HEK293 (cell line): ENCODE measurements at regions not wholly inside any gene's neighbourhood (a gene's known extent, or its start where the extent isn't known, plus 50 kb on each side); places are given as distances from the start of the nearest gene placed in this dataset.

Experiments used
- CTCF ChIA-PET: fragments of 350-600 bp; formaldehyde crosslinking; extraction: SDS; loops from one replicate; lab custom pipeline; 2021; ENCODE audit warnings: antibody characterized with exemption; lab: Yijun Ruan, JAX
- POLR2A ChIA-PET: fragments of 300-600 bp; formaldehyde crosslinking; extraction: SDS; loops from one replicate; lab custom pipeline; 2020; ENCODE audit warnings: antibody characterized with exemption, inconsistent platforms; lab: Yijun Ruan, JAX
- H3K27ac ChIP-seq: fragments of 200-500 bp; sonication (Bioruptor generic); 2 replicates; pipeline ENCODE4 v1.5.1; 2014; ENCODE audit warnings: low read depth, low read length, control low read depth, inconsistent platforms; ENCODE audit errors: extremely low read depth
- H3K36me3 ChIP-seq, 2 experiments: fragments of 200-500 bp in 1 of 2; sonication (Bioruptor generic) in 1 of 2; 1 replicate in 1 of 2; 2 replicates in 1 of 2; pipeline ENCODE4 v1.5.1; 2014 to 2017; ENCODE audit warnings: inconsistent platforms in 2 of 2, low read length in 2 of 2; ENCODE audit not compliant: control insufficient read depth in 2 of 2, insufficient read depth in 1 of 2
- H3K4me1 ChIP-seq: fragments of 200-500 bp; sonication (Bioruptor generic); 2 replicates; pipeline ENCODE4 v1.5.1; 2014; ENCODE audit warnings: mild to moderate bottlenecking, low read length, inconsistent platforms; ENCODE audit not compliant: control insufficient read depth, insufficient read depth
- H3K4me3 ChIP-seq: 2 replicates; pipeline ENCODE4 v1.5.1; 2011; ENCODE audit warnings: low read depth, mild to moderate bottlenecking, control low read depth, low read length, moderate library complexity
- H3K9me3 ChIP-seq: fragments of 200-500 bp; sonication (Bioruptor generic); 2 replicates; pipeline ENCODE4 v1.5.1; 2014; ENCODE audit warnings: low read depth, low read length, inconsistent platforms; ENCODE audit not compliant: control insufficient read depth, insufficient read depth
- GLI2 ChIP-seq: fragments of 450-650 bp; formaldehyde crosslinking; IDR thresholded peaks from 2 replicates; pipeline ENCODE4; 2017; ENCODE audit warnings: missing biosample characterization, missing genetic modification characterization, low read depth, borderline replicate concordance
- GLI4 ChIP-seq: fragments of 450-650 bp; formaldehyde crosslinking; IDR thresholded peaks from 2 replicates; pipeline ENCODE4 v1.5.1; 2016; ENCODE audit warnings: missing biosample characterization, missing genetic modification characterization
- PATZ1 ChIP-seq: fragments of 450-650 bp; formaldehyde crosslinking; IDR thresholded peaks from 2 replicates; pipeline ENCODE4 v1.5.1; 2016; ENCODE audit warnings: missing biosample characterization, missing genetic modification characterization
- ZNF114 ChIP-seq: fragments of 450-650 bp; formaldehyde crosslinking; IDR thresholded peaks from 2 replicates; pipeline ENCODE4 v1.5.0; 2017; ENCODE audit warnings: missing biosample characterization, missing genetic modification characterization
- ZNF140 ChIP-seq: fragments of 450-650 bp; formaldehyde crosslinking; IDR thresholded peaks from 2 replicates; pipeline ENCODE4 v1.5.1; 2016; ENCODE audit warnings: missing biosample characterization, missing genetic modification characterization
- ZNF19 ChIP-seq: fragments of 450-650 bp; formaldehyde crosslinking; IDR thresholded peaks from 2 replicates; pipeline ENCODE4; 2016; ENCODE audit warnings: missing biosample characterization, missing genetic modification characterization, low read depth
- ZNF2 ChIP-seq: fragments of 450-650 bp; formaldehyde crosslinking; IDR thresholded peaks from 2 replicates; pipeline ENCODE4 v1.5.1; 2016; ENCODE audit warnings: missing biosample characterization, missing genetic modification characterization
- ZNF214 ChIP-seq: fragments of 450-650 bp; formaldehyde crosslinking; IDR thresholded peaks from 2 replicates; pipeline ENCODE4 v1.5.1; 2017; ENCODE audit warnings: missing biosample characterization, mild to moderate bottlenecking, missing genetic modification characterization, borderline replicate concordance
- ZNF24 ChIP-seq: fragments of 450-650 bp; formaldehyde crosslinking; IDR thresholded peaks from 2 replicates; pipeline ENCODE4 v1.5.1; 2016; ENCODE audit warnings: missing biosample characterization, missing genetic modification characterization
- ZNF26 ChIP-seq: fragments of 450-650 bp; formaldehyde crosslinking; IDR thresholded peaks from 2 replicates; pipeline ENCODE4 v1.5.1; 2016; ENCODE audit warnings: missing biosample characterization, missing genetic modification characterization
- ZNF350 ChIP-seq: fragments of 450-650 bp; formaldehyde crosslinking; IDR thresholded peaks from 2 replicates; pipeline ENCODE4 v1.5.0; 2017; ENCODE audit warnings: missing biosample characterization, mild to moderate bottlenecking, missing genetic modification characterization
- ZNF398 ChIP-seq: fragments of 450-650 bp; formaldehyde crosslinking; IDR thresholded peaks from 2 replicates; pipeline ENCODE4 v1.5.1; 2017; ENCODE audit warnings: missing biosample characterization, missing genetic modification characterization
- ZNF501 ChIP-seq: fragments of 450-650 bp; formaldehyde crosslinking; IDR thresholded peaks from 2 replicates; pipeline ENCODE4 v1.5.1; 2016; ENCODE audit warnings: missing biosample characterization, missing genetic modification characterization
- ZNF513 ChIP-seq: fragments of 450-650 bp; IDR thresholded peaks from 2 replicates; pipeline ENCODE4 v1.5.1; 2018; ENCODE audit warnings: missing biosample characterization, missing genetic modification characterization
- ZNF544 ChIP-seq: fragments of 450-650 bp; formaldehyde crosslinking; IDR thresholded peaks from 2 replicates; pipeline ENCODE4 v1.5.0; 2017; ENCODE audit warnings: missing biosample characterization, missing genetic modification characterization
- ZNF561 ChIP-seq: fragments of 450-650 bp; IDR thresholded peaks from 2 replicates; pipeline ENCODE4 v1.5.1; 2018; ENCODE audit warnings: missing biosample characterization, missing genetic modification characterization, borderline replicate concordance
- ZNF704 ChIP-seq: fragments of 450-650 bp; formaldehyde crosslinking; IDR thresholded peaks from 2 replicates; pipeline ENCODE4 v1.5.1; 2016; ENCODE audit warnings: missing biosample characterization, missing genetic modification characterization
- ZNF76 ChIP-seq: fragments of 450-650 bp; formaldehyde crosslinking; IDR thresholded peaks from 2 replicates; pipeline ENCODE4; 2016; ENCODE audit warnings: low read depth, missing biosample characterization, missing genetic modification characterization, borderline replicate concordance
- ZNF776 ChIP-seq: fragments of 450-650 bp; formaldehyde crosslinking; IDR thresholded peaks from 2 replicates; pipeline ENCODE4 v1.5.0; 2017; ENCODE audit warnings: missing biosample characterization, missing genetic modification characterization, borderline replicate concordance
- ZNF785 ChIP-seq: fragments of 450-650 bp; formaldehyde crosslinking; IDR thresholded peaks from 2 replicates; pipeline ENCODE4 v1.5.1; 2016; ENCODE audit warnings: missing biosample characterization, missing genetic modification characterization

GRCh38 chr17:54836723-54837462 is 63.8 kb upstream of the TOM1L1 start (continued):
- TF ChIP-seq ZNF26 (tag by site-specific recombination) (no peak), ZNF561 (tag by site-specific recombination) (no peak), ZNF2 (tag by site-specific recombination) (no peak), ZNF19 (tag by site-specific recombination) (no peak), ZNF140 (tag by site-specific recombination) (no peak)

- Histone ChIP-seq H3K9me3 (no peaks in the 10 kb centered on the region), H3K4me3 (no peak overlapping the region)
- CTCF ChIA-PET: no interaction called here
- no peak for TF ChIP-seq ZNF513 (tag by site-specific recombination)
- TF ChIP-seq ZNF501 (tag by site-specific recombination): no peak
- no peak for TF ChIP-seq GLI4 (tag by site-specific recombination)
- no peak for TF ChIP-seq ZNF785 (tag by site-specific recombination)
- TF ChIP-seq ZNF776 (tag by site-specific recombination): no peak
- TF ChIP-seq ZNF704: no peak
- TF ChIP-seq PATZ1 (tag by site-specific recombination): no peak
- TF ChIP-seq ZNF214 (tag by site-specific recombination): no peak
- no peak for TF ChIP-seq ZNF544 (tag by site-specific recombination)
- TF ChIP-seq GLI2 (tag by site-specific recombination): no peak
- TF ChIP-seq ZNF350: no peak
- TF ChIP-seq ZNF76 (tag by site-specific recombination): no peak
- TF ChIP-seq ZNF114 (tag by site-specific recombination): no peak
- TF ChIP-seq ZNF398 (tag by site-specific recombination): no peak
- TF ChIP-seq ZNF24 (tag by site-specific recombination): no peak
- TF ChIP-seq, all 188 proteins: peak for 0
- POLR2A ChIA-PET: no interaction called here
- Histone ChIP-seq H3K4me1 (no peaks in the 10 kb centered on the region), H3K27ac (no peak overlapping the region), H3K36me3 (no peaks in the 10 kb centered on the region)
Measured at GRCh38 chr17:54838651-54839421, 61.8 kb upstream of the TOM1L1 start.
